ENCODE measurements at regions not wholly inside any gene's neighbourhood (a gene's known extent, or its start where the extent isn't known, plus 50 kb on each side); places are given as distances from the start of the nearest gene placed in this dataset.

DNA sequence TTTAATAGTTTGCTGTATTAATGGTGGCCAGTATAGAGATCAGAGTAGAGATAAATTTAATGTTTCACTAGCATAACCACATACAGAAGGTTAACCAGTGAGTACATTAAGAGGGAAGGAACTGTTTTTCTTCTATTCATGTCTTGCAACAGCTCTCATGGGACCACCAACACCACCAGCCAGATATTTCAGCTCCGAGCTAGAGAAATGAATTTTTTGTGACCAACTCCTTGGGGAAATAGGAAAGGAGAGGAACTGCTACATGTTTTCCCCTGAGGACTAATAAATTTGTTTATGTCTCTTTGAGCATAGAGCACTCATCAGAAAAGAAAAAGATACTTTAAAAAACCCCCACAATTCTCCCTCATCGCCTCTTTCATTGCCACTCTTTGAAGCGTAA, 247.5 kb downstream of the MBNL1 start:
- no peak overlapping the region for H3K4me3 ChIP-seq (ENCODE audit: low read depth, low read length)
- TF ChIP-seq, protein P1, sequence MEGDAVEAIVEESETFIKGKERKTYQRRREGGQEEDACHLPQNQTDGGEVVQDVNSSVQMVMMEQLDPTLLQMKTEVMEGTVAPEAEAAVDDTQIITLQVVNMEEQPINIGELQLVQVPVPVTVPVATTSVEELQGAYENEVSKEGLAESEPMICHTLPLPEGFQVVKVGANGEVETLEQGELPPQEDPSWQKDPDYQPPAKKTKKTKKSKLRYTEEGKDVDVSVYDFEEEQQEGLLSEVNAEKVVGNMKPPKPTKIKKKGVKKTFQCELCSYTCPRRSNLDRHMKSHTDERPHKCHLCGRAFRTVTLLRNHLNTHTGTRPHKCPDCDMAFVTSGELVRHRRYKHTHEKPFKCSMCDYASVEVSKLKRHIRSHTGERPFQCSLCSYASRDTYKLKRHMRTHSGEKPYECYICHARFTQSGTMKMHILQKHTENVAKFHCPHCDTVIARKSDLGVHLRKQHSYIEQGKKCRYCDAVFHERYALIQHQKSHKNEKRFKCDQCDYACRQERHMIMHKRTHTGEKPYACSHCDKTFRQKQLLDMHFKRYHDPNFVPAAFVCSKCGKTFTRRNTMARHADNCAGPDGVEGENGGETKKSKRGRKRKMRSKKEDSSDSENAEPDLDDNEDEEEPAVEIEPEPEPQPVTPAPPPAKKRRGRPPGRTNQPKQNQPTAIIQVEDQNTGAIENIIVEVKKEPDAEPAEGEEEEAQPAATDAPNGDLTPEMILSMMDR (IDR thresholded peaks at IDR 0.05; ENCODE audit: low read depth, low read length): no peak

DNA sequence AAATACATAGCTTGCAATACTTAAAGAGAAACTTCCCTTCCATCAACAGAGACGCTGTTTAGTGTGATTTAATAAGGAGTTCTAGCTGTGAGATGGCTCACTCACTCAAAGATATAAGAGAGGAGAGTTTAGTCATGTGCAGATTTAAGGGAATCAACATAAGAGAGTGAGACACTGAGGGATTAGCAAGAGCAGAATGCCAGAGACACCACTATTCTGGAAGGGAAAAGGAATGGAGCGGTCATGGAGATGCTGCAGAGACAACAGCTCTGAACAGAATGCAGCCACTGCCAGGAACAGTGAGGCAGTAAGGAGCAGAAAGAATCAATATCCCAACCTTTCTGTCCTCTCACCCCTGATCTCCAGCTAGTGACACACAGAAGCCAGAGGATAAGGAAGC, 248.8 kb downstream of the MBNL1 start:
- no peak overlapping the region for H3K4me3 ChIP-seq (ENCODE audit: low read depth, low read length)

DNA sequence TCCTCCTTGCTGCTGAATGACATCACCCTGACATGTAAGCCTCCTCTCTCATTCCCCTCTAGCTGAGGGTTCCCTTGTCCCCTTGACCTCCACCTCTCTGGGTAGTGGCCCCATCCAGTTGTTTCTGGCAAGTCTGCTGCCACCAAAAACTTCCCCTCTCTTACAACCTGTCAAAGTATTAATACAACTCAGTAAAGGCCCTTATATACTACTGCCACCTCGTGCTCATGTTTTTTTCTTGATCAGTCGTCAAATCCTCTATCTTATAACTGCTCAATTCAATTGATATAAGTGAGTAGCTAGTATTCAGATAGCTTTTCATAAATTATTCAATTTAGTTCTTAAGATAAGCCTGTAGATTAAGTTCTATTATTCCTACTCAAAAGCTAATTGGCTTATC, 249.6 kb downstream of the MBNL1 start:
- no peak overlapping the region for H3K4me3 ChIP-seq (ENCODE audit: low read depth, low read length)
- TF ChIP-seq, protein P1 (IDR thresholded peaks at IDR 0.05; ENCODE audit: low read depth, low read length): no peak

More for the DNA sequence above, 248.8 kb downstream of the MBNL1 start:
- TF ChIP-seq, protein P1 (IDR thresholded peaks at IDR 0.05; ENCODE audit: low read depth, low read length): no peak

DNA sequence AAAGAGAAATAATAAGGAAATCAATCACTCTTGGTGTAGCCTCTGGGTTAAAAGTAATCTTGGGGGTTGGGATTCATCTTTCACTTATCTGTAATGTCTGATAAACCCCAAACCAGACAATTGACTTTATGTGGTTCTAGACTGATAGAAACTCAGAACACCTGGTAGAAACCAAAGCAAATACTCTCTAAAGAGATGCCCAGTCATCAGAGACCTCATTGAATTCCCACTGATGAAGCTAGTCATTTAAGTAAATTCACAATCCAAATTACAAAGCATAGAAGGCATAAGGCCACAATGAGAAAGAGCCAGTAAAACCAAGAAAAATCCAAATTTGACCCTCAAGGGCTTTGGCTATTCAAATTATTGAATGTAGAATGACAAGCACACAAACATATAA, 250.6 kb downstream of the MBNL1 start:
- TF ChIP-seq, protein P1 (IDR thresholded peaks at IDR 0.05; ENCODE audit: low read depth, low read length): no peak

DNA sequence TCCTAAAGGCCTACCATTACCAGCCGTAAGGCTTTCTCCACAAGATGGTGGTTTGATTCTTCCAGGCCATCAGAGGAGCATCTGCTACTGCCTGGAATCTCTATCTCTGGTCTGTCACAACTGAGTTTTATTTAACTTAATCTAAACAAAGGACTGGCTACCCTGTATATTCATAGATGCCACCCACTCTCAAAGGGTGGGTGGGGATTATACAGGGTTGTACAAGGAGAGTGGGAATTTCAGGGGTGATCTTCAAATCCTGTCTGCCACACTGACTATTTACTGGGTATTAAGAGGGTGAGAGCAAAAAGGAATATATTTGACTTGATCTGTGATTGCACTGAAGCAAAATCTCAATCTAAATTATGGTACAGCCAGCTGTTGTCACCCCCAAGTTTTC, 253.3 kb downstream of the MBNL1 start:
- H3K4me3 ChIP-seq (ENCODE audit: low read depth, low read length): no peak overlapping the region
- TF ChIP-seq, protein P1 (IDR thresholded peaks at IDR 0.05; ENCODE audit: low read depth, low read length): no peak

More for the DNA sequence above, 250.6 kb downstream of the MBNL1 start:
- H3K4me3 ChIP-seq (ENCODE audit: low read depth, low read length): no peak overlapping the region

DNA sequence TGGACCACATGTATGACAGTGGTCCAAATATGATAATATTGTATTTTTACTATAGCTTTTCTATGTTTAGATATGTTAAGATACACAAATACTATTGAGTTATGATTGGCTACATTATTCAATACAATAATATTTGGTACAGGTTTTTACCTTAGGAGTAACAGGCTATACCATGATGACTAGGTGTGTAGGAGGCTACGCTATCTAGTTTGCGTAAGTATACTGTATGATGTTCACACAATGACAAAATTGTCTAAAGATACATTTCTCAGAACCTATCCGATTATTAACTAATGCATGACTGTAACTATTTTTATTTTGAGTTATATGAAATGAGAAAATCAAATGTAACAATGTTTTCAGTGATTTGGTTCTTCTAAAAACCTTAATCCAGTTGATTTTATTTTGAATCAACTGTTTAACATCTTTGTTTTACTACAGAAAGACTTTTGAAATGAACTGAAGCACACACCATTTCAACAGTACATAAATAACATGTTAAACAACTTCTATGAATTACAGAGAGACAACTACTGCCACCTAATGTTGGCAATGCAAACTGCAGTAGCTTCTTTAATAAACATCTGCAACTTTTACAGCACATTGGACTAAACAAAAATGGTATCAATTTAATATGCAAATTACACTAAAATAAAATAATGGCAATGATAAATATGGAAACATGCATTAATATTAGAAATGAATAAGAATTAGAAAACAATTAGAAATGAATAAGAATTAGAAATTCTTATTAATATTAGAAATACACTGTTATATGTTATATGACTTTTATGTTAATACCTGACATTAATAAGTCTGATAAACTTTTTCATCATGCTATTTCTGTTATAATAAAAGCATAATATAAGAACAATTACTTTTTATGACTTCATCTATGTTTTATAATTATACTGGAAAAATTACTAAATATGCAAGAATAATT, 255.7 kb downstream of the MBNL1 start:
- TF ChIP-seq, protein P1 (IDR thresholded peaks at IDR 0.05; ENCODE audit: low read depth, low read length): peak; percentile 53
- H3K4me3 ChIP-seq (ENCODE audit: low read depth, low read length): no peak overlapping the region

DNA sequence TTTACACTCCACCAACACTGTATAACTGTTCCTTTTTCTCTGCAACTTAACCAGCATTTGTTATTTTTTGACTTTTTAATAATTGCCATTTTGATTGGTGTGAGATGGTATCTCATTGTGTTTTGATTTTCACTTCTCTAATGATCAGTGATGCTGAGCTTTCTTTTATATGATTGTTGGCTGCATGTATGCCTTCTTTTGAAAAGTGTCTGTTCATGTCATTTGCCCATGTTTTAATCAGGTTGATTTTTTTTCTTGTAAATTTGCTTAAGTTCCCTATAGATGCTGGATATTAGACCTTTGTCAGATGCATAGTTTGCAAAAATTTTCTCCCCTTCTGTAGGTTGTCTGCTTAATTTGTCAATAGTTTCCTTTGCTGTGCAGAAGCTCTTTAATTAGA, 263.0 kb downstream of the MBNL1 start:
- H3K4me3 ChIP-seq (ENCODE audit: low read depth, low read length): no peak overlapping the region
- TF ChIP-seq, protein P1 (IDR thresholded peaks at IDR 0.05; ENCODE audit: low read depth, low read length): no peak
